CD4-positive, CD25-positive, alpha-beta regulatory T cell (primary cell): ENCODE measurements at regions not wholly inside any gene's neighbourhood (a gene's known extent, or its start where the extent isn't known, plus 50 kb on each side); places are given as distances from the start of the nearest gene placed in this dataset.

ENCODE experiments used
- ATAC-seq, 2 donors: fragments of 150-1000 bp; cut with Tn5 transposase; one replicate each; pipeline ENCODE4 v1.10.0; 2021; ENCODE audit warnings: low read depth in 2 of 2, moderate number of reproducible peaks in 2 of 2, moderate library complexity in 1 of 2
- DNase-seq, 3 donors: peaks; one replicate each; pipeline versions ENCODE4 v3.0.0 to v3.0.0-alpha.2; 2012 to 2022; ENCODE audit warnings: mixed read lengths in 1 of 3
- H3K27ac ChIP-seq: one replicate; pipeline ENCODE4 v1.7.0; 2013; ENCODE audit warnings: mild to moderate bottlenecking, low read length; ENCODE audit not compliant: insufficient read depth, poor library complexity, severe bottlenecking
- H3K27me3 ChIP-seq: one replicate; pipeline ENCODE4 v1.7.0; 2013; ENCODE audit warnings: low read length; ENCODE audit not compliant: control insufficient read depth, insufficient read depth
- H3K36me3 ChIP-seq: one replicate; pipeline ENCODE4 v1.7.0; 2013; ENCODE audit warnings: mild to moderate bottlenecking, low read length, moderate library complexity; ENCODE audit not compliant: control insufficient read depth, insufficient read depth
- H3K4me1 ChIP-seq: 2 replicates; pipeline ENCODE4 v1.7.0; 2013; ENCODE audit warnings: mild to moderate bottlenecking, low read length; ENCODE audit not compliant: insufficient read depth, control insufficient read depth, poor library complexity, severe bottlenecking
- H3K4me3 ChIP-seq: one replicate; pipeline ENCODE4 v1.7.0; 2013; ENCODE audit warnings: low read depth, mild to moderate bottlenecking, low read length, moderate library complexity
- H3K9me3 ChIP-seq, 2 experiments: 1 replicate in 1 of 2; 2 replicates in 1 of 2; pipeline ENCODE4 v1.7.0; 2013; ENCODE audit warnings: low read length in 2 of 2, mild to moderate bottlenecking in 1 of 2, moderate library complexity in 1 of 2; ENCODE audit not compliant: control insufficient read depth in 2 of 2
- H3K27ac Mint-ChIP-seq, 3 donors: one replicate each; pipeline ENCODE4 v1.8.0; 2020 to 2022; ENCODE audit warnings: mild to moderate bottlenecking in 3 of 3, mixed read lengths in 3 of 3, moderate library complexity in 2 of 3
- H3K27me3 Mint-ChIP-seq: one replicate; pipeline ENCODE4 v1.8.0; 2022; ENCODE audit warnings: mild to moderate bottlenecking, mixed read lengths
- H3K36me3 Mint-ChIP-seq: one replicate; pipeline ENCODE4 v1.8.0; 2020; ENCODE audit warnings: mixed read lengths
- H3K4me1 Mint-ChIP-seq, 4 donors: one replicate each; pipeline ENCODE4 v1.8.0; 2020 to 2022; ENCODE audit warnings: mixed read lengths in 4 of 4, mild to moderate bottlenecking in 1 of 4
- H3K4me3 Mint-ChIP-seq, 4 donors: one replicate each; pipeline ENCODE4 v1.8.0; 2020 to 2022; ENCODE audit warnings: mild to moderate bottlenecking in 4 of 4, mixed read lengths in 4 of 4, moderate library complexity in 3 of 4
- H3K9me3 Mint-ChIP-seq, 7 donors: one replicate each; pipeline ENCODE4 v1.8.0; 2020 to 2022; ENCODE audit warnings: mixed read lengths in 7 of 7, mild to moderate bottlenecking in 3 of 7, moderate library complexity in 2 of 7

DNA sequence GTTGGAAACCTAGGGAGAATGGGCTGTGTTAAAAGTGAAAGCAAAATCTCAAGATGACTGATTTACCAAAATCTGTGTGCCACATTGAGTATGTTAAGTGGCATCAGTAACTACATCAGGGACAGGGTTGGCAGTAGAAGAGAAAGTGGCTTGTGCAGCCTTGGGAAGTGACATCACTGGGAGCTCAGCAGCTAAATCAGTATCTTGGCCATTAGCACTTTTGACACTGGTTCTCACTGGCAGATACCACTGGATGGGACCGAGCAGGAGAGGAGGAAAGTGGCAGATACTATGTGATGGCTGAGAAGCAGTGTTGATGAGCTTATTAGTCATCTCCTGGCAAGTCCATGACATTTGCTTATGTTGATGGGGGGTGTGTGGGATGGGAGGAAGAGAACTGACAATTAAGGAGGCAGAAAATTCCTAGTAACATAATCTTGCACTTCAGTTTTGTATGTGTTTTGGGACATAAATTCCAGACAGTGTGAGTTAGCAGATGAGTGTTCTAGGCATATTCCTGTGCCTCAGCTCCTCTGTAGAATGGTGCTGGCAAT lies 322.2 kb downstream of the SOX4 start:
- H3K4me3 Mint-ChIP-seq = peak overlapping the region in 3 of 4 donors; percentile 12 to 60 (median 20)
- H3K36me3 ChIP-seq = no peaks in the 10 kb centered on the region
- H3K4me1 Mint-ChIP-seq = peaks cover 0 to 12% (median 8%) of the 10 kb centered on the region in 4 donors
- peak overlapping the region in 1 of 3 donors; percentile 58 for H3K27ac Mint-ChIP-seq
- DNase-seq (peak in 1 of 3 donors; percentile 7), ATAC-seq (no peak)
- peaks cover 0 to 3% (median 0%) of the 10 kb centered on the region in 7 donors for H3K9me3 Mint-ChIP-seq
- no peaks in the 10 kb centered on the region for H3K27me3 ChIP-seq
- no peak overlapping the region for H3K27ac ChIP-seq
- H3K4me1 ChIP-seq = no peaks in the 10 kb centered on the region
- no peaks in the 10 kb centered on the region for H3K36me3 Mint-ChIP-seq
- no peak overlapping the region for H3K4me3 ChIP-seq
- no peaks in the 10 kb centered on the region for H3K27me3 Mint-ChIP-seq
- H3K9me3 ChIP-seq = no peaks in the 10 kb centered on the region

DNA sequence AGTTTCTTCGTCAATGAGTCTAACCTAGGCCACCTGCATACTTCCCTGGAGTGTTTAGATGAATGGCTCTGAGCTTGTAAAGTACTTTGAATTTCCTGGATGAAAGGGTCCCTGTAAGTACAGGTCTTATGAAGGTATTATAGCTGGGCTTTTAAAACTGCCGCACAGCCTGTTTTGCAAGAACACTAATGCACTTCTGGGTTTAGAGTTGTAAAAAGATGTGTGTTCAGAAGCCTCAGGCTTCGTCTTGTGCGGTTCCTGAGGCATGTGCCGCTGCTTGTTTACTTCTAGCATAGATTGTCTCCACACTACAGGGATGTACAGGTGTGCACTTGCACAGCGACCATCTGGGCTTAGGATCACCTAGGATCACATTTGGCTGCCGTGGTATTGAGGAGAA lies 324.5 kb downstream of the SOX4 start:
- no peak overlapping the region for H3K4me3 Mint-ChIP-seq
- Histone ChIP-seq H3K27me3 (no peaks in the 10 kb centered on the region), H3K4me1 (no peaks in the 10 kb centered on the region), H3K4me3 (no peak overlapping the region), H3K36me3 (no peaks in the 10 kb centered on the region), H3K9me3 (no peaks in the 10 kb centered on the region), H3K27ac (no peak overlapping the region)
- H3K36me3 Mint-ChIP-seq = no peaks in the 10 kb centered on the region
- H3K27ac Mint-ChIP-seq = no peak overlapping the region
- no peaks in the 10 kb centered on the region for H3K27me3 Mint-ChIP-seq
- ATAC-seq (no peak), DNase-seq (no peak)
- H3K9me3 Mint-ChIP-seq = peaks cover 0 to 3% (median 0%) of the 10 kb centered on the region in 7 donors
- peaks cover 0 to 10% (median 8%) of the 10 kb centered on the region in 4 donors for H3K4me1 Mint-ChIP-seq

DNA sequence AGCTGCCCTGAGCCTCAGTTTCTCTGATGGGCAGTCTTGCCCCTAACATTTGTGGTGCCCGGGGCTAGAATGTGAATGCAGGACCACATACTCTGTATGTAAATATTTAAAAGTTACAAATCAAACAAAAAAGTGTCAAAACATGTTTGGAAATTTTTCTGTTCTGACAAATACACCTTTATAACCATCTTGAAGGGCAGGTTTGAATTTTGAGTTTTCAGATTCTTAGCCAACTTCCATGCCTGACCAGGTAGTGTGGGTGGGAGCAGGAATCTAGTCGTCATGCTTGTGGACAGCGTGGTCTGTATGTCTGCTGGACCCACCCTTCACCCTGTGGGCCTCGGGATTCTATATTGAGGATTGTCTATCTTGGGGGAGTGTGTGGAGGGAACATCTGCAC lies 325.1 kb downstream of the SOX4 start:
- Histone ChIP-seq H3K36me3 (no peaks in the 10 kb centered on the region), H3K4me1 (no peaks in the 10 kb centered on the region), H3K9me3 (no peaks in the 10 kb centered on the region), H3K27ac (no peak overlapping the region), H3K4me3 (no peak overlapping the region), H3K27me3 (no peaks in the 10 kb centered on the region)
- Mint-ChIP-seq H3K4me1 (peaks cover 0 to 8% (median 8%) of the 10 kb centered on the region in 4 donors), H3K4me3 (no peak overlapping the region), H3K9me3 (peaks cover 0 to 3% (median 0%) of the 10 kb centered on the region in 7 donors), H3K27me3 (no peaks in the 10 kb centered on the region), H3K27ac (no peak overlapping the region), H3K36me3 (no peaks in the 10 kb centered on the region)
- ATAC-seq (no peak), DNase-seq (no peak)

DNA sequence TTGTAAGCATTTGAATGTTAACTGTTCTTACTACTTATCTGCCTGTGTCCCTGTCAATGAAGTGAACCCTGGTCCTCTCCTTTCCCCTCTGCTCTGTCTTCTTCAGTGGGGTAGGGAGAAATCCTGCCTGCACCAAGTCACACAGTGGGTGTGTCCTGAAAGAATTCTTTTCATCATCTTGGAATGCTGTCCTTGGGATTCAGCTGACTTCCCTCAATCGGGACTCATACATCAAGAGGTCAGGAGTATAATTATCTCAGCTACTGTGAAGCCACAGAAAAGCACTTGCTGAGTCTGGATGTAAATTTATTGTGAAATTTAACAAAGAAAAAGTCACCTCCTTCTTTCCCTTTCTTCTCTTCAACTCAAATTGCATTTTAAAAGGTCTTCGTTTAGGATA lies 328.5 kb downstream of the SOX4 start:
- H3K4me1 Mint-ChIP-seq = no peaks in the 10 kb centered on the region
- no peak for DNase-seq

DNA sequence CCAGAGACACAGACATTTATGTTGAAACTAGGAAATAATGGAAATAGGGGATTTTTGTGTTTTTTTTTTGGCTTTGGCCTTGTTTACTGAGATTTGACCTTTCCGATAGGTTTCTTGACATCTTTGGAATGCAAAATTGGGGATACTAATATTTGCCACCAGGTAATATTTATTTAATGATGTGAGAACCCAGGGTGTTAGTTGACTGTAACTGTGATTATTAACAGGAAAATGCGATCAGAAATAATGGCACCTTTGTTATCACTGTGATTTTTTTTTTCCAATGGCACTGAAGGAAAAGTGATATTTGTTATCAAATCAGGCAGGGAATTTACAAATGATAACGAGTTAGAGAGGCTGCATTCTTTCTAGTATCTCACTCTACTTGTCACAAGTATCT lies 330.5 kb downstream of the SOX4 start:
- Histone ChIP-seq H3K4me1 (no peaks in the 10 kb centered on the region), H3K27me3 (no peaks in the 10 kb centered on the region), H3K9me3 (no peaks in the 10 kb centered on the region), H3K36me3 (no peaks in the 10 kb centered on the region), H3K27ac (no peak overlapping the region), H3K4me3 (no peak overlapping the region)
- Mint-ChIP-seq H3K27me3 (no peaks in the 10 kb centered on the region), H3K9me3 (peaks cover 0 to 7% (median 4%) of the 10 kb centered on the region in 7 donors), H3K27ac (no peak overlapping the region), H3K36me3 (no peaks in the 10 kb centered on the region), H3K4me1 (no peaks in the 10 kb centered on the region), H3K4me3 (no peak overlapping the region)
- no peak for ATAC-seq
- DNase-seq = no peak

More for the DNA sequence above, 328.5 kb downstream of the SOX4 start:
- H3K9me3 ChIP-seq = no peaks in the 10 kb centered on the region
- ATAC-seq = no peak
- no peaks in the 10 kb centered on the region for H3K27me3 Mint-ChIP-seq
- no peaks in the 10 kb centered on the region for H3K27me3 ChIP-seq
- no peak overlapping the region for H3K27ac Mint-ChIP-seq
- H3K36me3 ChIP-seq = no peaks in the 10 kb centered on the region
- peaks cover 0 to 7% (median 2%) of the 10 kb centered on the region in 7 donors for H3K9me3 Mint-ChIP-seq
- H3K27ac ChIP-seq = no peak overlapping the region
- H3K4me1 ChIP-seq = no peaks in the 10 kb centered on the region
- no peaks in the 10 kb centered on the region for H3K36me3 Mint-ChIP-seq
- H3K4me3 Mint-ChIP-seq = no peak overlapping the region
- H3K4me3 ChIP-seq = no peak overlapping the region

DNA sequence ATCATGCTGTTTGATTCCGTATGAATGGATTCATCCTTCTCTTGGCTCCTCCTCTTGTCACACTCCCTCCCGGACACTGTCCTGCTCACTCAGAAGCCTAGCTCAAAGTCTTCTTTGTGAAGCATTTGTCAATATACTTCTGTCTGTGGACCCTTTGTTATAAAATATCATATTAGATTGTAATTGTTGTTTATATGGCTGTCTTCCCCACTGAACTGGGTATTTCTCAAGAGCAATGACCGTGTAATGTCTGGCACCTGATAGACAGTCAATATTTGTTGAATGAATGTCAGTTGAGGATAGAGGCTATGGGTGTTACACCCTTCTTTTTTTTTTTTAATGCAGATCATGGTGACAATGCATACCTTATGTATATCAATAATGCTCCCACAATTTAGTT lies 335.3 kb downstream of the SOX4 start:
- no peak overlapping the region for H3K27ac ChIP-seq
- ATAC-seq (no peak), DNase-seq (no peak)
- H3K36me3 Mint-ChIP-seq = no peaks in the 10 kb centered on the region
- H3K4me1 ChIP-seq = no peaks in the 10 kb centered on the region
- H3K27me3 Mint-ChIP-seq = no peaks in the 10 kb centered on the region
- no peak overlapping the region for H3K27ac Mint-ChIP-seq
- H3K4me3 Mint-ChIP-seq = no peak overlapping the region
- H3K36me3 ChIP-seq = no peaks in the 10 kb centered on the region
- H3K27me3 ChIP-seq = no peaks in the 10 kb centered on the region
- H3K4me3 ChIP-seq = no peak overlapping the region
- no peaks in the 10 kb centered on the region for H3K9me3 ChIP-seq
- H3K4me1 Mint-ChIP-seq = no peaks in the 10 kb centered on the region
- H3K9me3 Mint-ChIP-seq = peaks cover 1 to 9% (median 5%) of the 10 kb centered on the region in 7 donors

DNA sequence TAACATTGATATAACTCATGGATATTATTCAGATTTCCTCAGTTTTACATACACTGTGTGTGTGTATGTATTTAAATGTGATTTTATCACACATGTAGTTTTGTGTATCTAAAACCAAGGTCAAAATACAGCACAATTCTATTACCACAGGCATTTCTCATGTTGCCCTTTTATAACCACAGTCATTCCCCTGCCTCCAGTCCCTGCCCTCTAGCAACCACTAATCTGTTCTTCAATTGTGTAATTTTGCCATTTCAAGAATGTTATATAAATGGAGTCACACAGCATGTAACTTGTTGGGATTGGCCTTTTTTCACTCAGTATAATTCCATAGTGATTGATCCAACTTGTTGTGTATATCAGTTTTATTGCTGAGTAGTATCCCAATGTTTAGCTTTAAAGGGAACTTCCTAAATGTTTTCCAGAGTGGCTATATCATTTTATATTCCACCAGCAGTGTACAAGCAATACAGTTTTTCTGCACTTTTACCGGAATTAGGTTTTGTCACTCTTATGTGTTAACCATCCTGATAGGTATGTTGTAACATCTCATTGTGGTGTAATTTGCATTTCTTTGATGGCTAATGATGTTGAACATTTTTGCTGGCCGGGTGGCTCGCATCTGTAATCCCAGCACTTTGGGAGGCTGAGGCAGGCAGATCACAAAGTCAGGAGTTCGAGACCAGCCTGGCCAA lies 338.2 kb downstream of the SOX4 start:
- no peak for DNase-seq
- Mint-ChIP-seq H3K4me3 (no peak overlapping the region), H3K27ac (no peak overlapping the region), H3K36me3 (no peaks in the 10 kb centered on the region), H3K4me1 (no peaks in the 10 kb centered on the region), H3K9me3 (peaks cover 0 to 13% (median 6%) of the 10 kb centered on the region in 7 donors), H3K27me3 (no peaks in the 10 kb centered on the region)
- no peak overlapping the region for H3K4me3 ChIP-seq
- no peaks in the 10 kb centered on the region for H3K27me3 ChIP-seq
- no peaks in the 10 kb centered on the region for H3K36me3 ChIP-seq
- H3K4me1 ChIP-seq = no peaks in the 10 kb centered on the region
- no peak overlapping the region for H3K27ac ChIP-seq
- no peak for ATAC-seq
- H3K9me3 ChIP-seq = no peaks in the 10 kb centered on the region

DNA sequence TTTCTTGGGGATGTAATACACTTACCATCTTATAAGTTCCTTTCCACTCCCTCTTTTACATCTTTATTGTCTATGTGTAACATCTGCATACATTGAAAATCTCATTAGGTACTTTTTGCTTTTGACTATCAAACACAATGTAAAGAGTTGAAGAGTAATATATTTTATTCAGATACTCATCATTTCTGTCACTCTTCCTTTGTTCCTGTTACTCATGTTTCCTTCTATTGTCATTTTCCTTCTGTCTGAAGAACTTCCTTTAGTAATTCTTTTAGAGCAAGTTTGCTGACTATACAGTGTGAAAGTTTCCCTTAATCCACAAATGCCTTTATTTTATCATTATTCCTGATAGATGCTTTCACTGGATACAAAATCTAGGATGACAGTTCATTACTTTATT lies 339.8 kb downstream of the SOX4 start:
- Mint-ChIP-seq H3K4me3 (no peak overlapping the region), H3K4me1 (no peaks in the 10 kb centered on the region), H3K36me3 (no peaks in the 10 kb centered on the region), H3K27ac (no peak overlapping the region), H3K27me3 (no peaks in the 10 kb centered on the region), H3K9me3 (peaks cover 0 to 13% (median 6%) of the 10 kb centered on the region in 7 donors)
- Histone ChIP-seq H3K4me3 (no peak overlapping the region), H3K9me3 (peaks cover 0 to 2% of the 10 kb centered on the region in 2 experiments), H3K27me3 (no peaks in the 10 kb centered on the region), H3K27ac (no peak overlapping the region), H3K36me3 (no peaks in the 10 kb centered on the region), H3K4me1 (no peaks in the 10 kb centered on the region)
- DNase-seq (no peak), ATAC-seq (no peak)
